PFSK-1 (cell line): ENCODE measurements at regions not wholly inside any gene's neighbourhood (a gene's known extent, or its start where the extent isn't known, plus 50 kb on each side); places are given as distances from the start of the nearest gene placed in this dataset.

Source experiments
- POLR2AphosphoS5 ChIP-seq: IDR thresholded peaks from 2 replicates; pipeline ENCODE4 v1.6.1; 2012; ENCODE audit warnings: low read depth, mild to moderate bottlenecking, control low read depth, low read length, moderate library complexity
- REST ChIP-seq, 2 experiments: IDR thresholded peaks; 2 replicates each; pipeline versions ENCODE4 v1.6.1 to v1.8.0; 2011 to 2012; ENCODE audit warnings: low read depth in 2 of 2, low read length in 2 of 2, control low read depth in 1 of 2, inconsistent platforms in 1 of 2, mild to moderate bottlenecking in 1 of 2, moderate library complexity in 1 of 2; ENCODE audit not compliant: insufficient read depth in 1 of 2
- TAF1 ChIP-seq: IDR thresholded peaks from 2 replicates; pipeline ENCODE4 v1.6.1; 2012; ENCODE audit warnings: low read length, control low read depth, borderline replicate concordance; ENCODE audit not compliant: insufficient read depth

- no peak for TF ChIP-seq POLR2AphosphoS5
- TF ChIP-seq TAF1 = no peak
- TF ChIP-seq REST (IDR thresholded peaks at IDR 0.05; ENCODE audit: insufficient read depth in 1 of 2, low read depth in 2 of 2, low read length in 2 of 2) = no peak
Observed at GRCh38 chr3:4053975-4054374, 249.2 kb upstream of the SETMAR start.
